GM19438 (cell line): ENCODE measurements at regions not wholly inside any gene's neighbourhood (a gene's known extent, or its start where the extent isn't known, plus 50 kb on each side); places are given as distances from the start of the nearest gene placed in this dataset.

Experiments used
- ATAC-seq: cut with Tn5 transposase; IDR thresholded peaks from one replicate; pipeline ENCODE4 v1.9.1; 2021; ENCODE audit warnings: low read depth; ENCODE audit not compliant: unreplicated experiment

DNA sequence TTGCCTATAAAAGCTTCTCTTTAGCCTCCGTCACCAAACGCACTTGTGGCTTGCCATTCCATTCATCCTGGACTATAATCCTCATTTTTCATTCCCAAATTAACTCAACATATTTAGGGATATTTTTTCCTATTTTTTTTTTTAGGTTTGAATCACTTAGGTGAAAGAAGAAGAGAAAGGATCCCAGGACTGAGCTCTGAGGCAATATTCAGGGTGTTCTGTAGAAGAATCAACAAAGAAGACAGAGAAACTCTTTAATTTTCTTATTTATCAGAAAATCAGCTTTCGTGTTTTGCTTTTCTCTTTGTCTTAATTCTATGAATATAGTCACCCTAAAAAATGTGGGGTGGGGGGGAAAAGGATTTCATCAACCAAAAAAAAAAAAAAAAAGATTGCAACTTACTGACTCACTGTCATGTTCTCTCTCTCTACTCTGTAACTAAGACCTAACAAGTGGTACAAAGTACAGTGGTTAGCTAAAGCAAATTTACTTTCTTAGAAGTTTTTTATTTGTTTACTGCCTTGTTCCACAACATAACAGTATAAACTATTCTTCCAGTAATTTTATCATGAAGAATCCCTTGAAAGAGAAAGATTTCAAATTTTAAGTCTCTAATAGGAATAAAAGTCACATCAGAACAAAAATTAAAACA lies 272.0 kb downstream of the DHX15 start:
- no peak for ATAC-seq

DNA sequence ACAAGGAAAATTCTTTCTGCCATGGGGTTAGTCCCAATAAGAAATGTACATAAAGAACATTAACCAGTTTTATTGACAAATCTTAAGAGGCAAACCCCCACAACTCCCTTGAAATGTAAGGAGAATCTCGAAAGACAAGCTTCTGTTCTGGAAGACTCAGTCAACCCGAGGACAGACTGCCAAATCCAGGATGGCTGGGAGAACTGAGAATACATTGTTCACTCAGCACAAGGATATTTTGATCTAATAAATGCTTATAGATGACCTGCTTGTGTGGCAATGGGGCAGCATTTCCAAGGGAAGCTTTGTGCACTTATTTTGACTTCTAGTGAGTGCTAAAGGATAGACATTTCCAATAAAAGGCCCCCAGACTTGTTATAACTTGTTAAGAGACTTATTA lies 280.4 kb downstream of the DHX15 start:
- no peak for ATAC-seq

DNA sequence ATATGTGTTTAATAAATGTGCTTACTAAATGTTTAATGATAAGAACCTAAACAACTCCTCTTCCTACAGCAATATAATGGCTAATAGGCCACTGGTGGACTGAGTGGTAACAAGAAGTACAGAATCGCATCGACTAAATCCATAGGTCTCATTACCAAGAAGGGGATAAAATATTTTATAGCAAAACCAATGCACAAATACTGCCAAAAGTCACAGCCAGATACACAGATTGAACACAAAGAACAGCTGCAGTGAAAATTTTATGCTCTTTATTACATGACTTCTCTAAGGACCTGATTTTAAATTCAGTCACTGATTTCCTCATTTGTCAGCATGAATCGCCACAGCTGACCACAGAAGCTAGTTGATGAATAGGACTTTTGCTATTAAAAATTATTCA lies 285.4 kb downstream of the DHX15 start:
- no peak for ATAC-seq

DNA sequence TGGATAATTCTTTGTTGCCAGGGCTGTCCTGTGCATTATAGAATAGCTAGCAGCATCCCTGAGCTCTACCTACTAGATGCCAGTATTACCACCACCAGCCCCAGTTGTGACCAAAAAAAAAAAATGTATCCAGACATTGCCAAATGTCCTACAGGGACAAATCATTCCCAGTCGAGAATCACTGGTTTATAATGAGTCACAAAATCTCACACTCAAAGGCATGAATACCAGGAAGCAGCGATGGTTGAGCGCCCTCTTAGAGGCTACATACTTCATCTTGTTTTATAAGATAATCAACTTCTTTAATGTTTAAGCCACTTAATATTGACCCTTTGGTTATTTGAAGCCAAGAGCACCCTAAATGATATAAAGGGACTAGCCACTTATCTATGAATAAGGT lies 297.3 kb downstream of the DHX15 start:
- no peak for ATAC-seq

DNA sequence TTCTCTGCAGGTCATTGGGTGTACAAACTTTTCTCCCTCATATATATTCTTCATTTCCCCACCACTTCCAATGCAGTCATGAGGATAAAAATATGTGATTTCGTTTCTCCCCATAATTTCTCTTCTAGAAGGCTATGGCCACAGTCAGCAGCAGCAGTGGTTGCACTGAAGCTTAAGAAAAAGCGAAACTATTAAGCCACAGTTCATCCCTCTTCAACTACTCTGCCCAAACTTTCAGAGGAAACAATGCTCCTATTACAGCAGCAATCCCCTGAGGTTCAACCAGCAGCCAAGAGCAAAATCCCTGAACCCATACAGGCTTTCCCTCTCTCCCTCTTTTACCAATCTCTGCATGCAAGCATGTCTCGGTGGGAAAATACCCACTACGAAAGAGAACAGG lies 298.6 kb downstream of the DHX15 start:
- ATAC-seq: no peak

DNA sequence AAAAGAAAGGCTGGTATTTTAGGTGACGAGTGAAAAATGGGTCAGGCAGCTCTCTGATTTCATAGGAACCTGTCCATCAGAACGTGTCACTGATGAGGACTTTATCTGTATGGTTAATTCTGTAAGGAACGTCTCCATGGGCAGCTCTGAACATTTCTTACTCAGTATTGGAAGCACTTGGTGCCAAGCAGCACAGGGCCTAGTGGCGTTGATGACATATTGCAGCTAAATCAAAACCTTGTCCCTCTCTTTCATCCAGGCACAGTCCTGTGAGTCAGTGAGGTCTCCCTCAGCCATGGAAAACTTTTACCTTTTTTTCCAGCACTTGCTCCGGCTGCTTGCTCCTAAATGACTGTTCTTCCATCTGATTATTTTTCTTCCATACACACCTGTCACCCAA lies 301.9 kb downstream of the DHX15 start:
- no peak for ATAC-seq

DNA sequence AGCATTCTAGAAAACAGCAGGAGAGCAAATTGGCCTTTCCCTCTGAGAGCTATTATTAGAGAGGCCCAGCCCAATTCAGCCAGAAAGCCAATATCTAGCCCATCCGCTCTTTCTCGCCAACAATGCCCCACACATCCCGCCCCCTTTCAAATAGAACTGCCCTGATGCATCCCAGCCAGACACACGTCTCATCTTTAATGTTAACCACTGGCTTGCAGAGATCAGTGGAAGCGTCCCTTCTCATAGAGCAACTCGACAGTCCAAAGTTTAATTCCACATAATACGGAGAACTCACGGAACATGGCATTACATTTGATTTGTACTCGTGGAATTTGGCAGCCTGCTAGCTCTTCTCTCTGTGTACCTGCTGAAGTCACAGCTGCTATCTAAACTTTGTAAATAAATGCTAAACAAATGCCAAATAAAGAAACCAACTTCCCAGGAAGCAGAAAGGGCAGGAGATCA lies 304.4 kb downstream of the DHX15 start:
- ATAC-seq: no peak

DNA sequence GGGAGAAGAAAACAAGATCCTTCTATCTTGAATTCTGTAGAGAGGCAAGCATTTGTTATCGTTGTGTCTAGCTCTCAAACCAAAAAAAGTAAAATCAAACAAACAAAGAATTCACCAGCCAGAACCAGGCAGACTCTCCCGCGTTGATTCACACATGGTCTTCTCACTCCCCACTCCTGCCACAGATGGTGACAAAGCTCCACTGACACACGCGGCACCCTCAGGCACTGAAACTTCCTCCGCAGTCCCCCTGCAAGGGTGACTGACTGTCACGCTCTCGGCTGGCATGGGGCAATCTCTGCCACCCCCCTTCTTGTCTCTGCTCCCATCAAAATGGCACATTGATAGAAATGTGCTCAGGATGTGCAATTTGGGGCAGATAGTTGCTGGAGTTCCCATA lies 304.9 kb downstream of the DHX15 start:
- ATAC-seq: no peak

DNA sequence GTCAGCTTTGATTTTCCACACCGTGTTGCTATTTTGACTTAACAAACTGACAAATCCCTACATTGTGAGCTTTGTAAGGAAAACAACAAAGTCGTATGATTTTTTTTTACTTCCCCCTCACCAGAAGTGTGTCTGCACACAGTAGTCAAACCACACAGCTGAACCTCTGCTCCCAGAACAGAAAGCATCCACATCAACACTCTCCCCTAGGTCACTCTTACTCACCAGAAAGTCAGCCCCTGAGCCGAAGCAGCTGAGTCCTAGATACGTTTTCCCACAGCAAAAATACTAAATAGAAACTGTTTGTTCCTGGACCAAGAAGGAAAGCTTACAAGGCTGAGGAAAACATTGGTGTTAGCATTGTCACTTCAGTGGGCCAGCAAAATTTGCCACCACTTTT lies 305.7 kb downstream of the DHX15 start:
- no peak for ATAC-seq

DNA sequence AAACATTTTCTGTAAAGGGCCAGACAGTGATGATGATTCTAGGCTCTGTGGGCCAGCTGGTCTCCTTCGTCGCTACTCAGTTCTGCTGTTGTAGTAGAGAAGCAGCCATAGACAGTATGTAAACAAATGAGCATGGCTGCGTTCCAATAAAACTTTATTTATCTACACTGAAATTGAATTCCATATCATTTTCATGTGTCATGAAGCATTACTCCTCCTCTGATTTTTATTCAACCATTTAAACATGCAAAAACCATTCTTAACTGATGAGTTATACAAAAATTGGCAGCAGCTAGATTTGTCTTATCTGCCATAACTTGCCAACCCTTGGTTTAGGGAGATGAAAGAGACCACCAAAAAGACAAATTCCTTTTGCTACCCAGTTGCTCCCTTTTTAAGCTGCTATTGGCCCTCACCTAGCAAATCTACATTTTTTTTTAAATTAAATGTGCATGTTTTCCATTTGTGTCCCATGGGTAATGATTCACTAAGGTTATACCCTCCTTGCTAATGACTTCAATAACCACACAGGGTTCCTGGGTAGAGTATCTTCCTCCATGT lies 309.9 kb downstream of the DHX15 start:
- ATAC-seq: no peak

DNA sequence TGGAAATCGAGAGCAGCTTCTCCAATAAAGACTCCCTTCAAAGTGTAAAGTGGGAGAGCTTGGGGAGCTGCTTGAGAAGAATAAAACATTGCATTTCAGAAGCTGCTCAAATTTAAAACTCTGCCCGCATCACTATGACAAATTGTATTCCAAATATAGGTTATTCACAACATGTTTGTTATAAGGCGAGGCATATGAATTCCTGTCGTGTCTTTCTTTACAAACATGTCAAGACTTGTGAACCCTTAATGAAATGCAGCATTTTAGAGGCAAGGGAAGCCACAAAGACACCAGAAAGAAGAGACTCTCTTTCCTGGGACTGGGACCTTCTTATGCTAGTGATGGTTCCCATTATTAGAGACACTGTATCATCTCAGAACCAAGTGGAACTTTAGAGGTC lies 311.2 kb downstream of the DHX15 start:
- ATAC-seq: no peak

DNA sequence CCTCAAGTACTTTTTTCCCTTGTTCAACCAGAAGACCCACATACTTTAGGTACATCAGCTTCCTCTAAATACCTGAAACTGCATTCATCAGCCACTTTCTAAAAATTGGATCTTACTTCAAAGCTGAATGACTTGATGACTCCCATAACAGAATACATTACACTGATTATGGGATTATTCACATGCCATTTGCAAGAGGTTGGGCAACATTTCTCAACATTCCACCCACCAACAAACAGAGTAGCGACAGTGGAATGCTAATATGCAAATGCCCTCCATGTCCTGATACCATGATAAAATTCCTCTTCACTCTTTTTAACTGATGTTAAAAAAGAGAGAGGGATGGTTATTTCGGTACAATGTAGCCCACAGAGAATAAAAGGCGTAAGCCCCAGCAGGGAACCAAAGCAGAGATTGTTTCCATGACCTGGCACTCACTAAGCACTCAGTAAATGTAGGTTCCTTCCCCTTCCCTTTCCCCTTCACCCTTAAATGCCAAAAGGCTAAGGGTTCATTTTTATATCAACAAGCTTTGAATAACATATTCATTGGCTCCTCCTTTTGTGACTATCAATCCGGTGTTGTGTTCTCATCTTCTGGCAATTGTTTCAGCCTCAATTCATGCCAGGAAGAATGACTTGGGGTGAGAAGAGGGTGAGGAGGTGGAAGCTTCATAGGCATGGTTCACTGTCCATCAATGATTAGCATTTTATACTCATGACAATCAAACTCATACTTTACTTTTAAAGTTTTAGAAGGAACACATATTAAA lies 317.2 kb downstream of the DHX15 start:
- ATAC-seq: no peak

DNA sequence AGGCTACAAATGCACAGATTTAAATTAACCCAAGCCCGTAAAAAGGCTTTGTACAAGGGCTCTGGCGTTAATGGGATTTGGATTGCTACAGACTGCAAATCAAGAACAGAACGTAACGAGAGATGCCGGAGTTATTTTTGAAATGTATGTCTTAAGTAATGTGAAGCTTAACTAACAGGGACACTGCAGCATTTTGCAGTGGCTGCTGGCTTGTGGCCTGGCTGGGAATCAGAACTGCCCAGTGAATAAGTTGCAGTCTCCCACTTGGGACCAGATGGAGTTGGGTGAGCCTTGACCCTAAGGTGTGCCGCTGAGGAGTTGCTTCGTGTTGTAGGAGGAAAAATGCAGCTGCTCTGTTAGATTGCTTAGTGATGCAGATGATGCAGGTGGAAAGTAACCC lies 318.4 kb downstream of the DHX15 start:
- no peak for ATAC-seq

DNA sequence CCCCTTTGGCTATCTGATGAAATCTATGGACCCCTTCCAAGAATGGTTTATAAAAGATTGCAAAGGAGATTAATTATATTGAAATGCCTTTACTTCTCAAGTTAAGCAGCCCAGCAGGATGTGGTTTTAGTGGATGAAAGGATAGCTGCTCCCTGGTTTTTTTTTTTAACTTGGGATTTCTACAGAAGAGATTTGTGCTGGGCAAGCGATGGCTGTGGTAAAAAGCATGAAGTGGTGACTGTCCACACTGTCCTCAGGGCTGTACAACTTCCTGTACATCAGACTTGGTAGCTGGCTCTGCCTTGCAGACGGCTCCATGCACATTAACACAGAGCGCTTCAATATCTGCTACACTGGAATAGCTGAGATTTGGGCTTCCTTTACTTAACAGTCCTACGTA lies 321.7 kb downstream of the DHX15 start:
- ATAC-seq: no peak

DNA sequence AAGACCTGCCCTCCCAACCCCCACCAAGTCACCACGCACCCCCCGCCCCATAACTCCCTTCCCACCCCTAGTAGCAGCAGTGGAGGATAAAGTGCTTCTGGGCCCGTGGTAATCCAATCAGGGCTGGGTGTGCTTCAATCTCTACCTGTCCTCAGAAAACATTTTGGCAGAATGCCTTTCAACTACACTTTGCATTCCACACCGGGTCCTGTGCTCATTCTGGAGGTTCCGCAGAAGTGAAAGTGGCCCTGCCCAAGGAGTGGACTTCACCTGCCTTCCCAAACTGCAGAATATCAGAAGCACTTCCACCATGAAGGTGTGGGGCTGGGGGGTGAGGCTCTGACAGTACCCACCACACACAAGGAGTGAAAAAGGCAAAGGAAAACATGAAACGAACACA lies 322.3 kb downstream of the DHX15 start:
- no peak for ATAC-seq

DNA sequence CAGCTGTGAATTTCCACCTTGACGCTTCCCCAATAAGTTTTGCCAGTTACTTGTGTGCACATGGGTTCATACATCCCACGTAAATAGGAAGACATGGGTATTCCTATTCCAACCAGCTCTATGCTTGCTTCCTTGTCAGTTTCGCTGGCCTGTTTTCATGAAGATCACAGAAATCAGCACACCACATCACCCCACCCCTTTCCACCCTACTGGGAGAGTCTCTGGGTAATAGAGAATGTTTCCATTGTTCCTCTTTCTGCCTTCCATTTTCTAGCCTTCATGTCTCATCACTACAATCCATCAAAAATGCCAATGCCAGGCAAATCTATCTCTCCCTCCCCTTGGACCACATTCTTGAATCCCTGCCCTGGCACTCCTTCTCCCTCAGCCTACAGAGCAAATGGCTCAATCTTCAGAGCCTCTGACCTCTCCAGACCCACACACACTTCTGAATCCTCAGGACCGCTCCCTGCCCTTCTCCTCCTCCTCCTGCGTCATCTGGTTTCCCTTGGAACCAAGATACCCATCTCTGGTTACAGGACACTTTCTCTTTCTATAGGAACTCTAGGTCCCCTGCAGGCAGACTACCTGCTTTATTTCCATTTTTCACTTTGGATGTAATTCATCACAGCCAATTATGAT lies 323.3 kb downstream of the DHX15 start:
- ATAC-seq: no peak

DNA sequence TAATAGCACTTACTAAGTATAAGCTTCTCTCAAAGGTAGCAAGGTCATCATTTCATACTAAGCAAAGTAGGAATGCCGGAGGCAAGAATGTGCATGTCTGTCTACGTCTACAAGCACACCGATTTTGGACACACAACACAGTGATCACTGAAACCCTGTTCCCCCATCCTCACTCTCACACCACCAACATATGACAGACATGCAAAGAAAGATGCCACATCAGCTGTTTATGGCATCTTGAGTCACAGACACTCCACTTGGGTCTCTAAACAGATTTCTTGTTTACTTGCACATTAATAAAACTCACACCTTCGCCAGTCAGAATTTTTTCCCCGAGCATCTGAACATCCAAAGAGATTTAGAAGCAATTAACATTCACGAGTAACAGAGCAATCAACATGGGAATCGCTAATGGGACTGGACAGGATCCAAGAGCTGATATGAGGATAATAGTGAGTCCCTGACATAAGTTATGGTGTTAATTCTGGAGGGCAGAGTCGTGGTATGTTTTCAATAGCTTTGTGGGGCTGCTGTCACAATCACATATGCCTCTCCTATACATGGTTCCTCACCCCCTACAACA lies 324.1 kb downstream of the DHX15 start:
- no peak for ATAC-seq

DNA sequence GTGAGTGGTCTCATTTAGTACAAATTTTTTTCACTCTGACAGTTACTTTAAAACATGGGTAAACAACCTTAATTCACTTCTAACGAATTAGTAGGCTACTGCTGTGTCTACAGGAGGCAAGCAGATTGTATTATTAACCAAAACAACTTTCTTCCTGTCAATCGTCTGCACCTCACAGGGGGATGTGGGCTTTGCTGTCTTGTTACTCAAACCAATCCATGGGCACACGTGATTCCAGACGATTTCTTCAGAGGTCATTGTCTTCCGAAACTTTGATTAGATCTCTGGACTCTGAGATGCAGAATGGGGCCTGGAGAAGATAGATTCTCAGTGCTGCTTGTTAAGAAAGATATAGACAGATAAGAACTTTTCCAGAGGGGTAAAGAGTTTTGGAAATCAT lies 327.8 kb downstream of the DHX15 start:
- ATAC-seq: no peak

DNA sequence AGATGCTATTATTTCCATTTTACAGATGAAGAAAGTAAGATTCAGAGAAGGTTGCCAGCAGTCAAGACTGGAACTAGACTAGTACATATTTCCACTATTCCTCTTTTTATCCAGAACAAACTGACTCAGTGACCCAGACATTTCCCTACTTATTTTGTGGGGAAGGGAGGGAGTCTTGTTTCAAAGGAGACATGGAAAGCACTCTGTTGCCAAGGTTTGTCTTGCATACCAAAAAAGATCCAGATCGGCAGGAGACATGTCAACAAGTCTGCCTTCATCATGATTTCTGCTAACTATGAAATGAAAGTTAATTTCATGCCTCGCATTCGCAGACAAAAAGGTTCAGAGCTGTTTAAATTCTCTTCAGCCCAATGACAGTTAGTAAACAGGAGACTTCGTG lies 328.3 kb downstream of the DHX15 start:
- no peak for ATAC-seq

DNA sequence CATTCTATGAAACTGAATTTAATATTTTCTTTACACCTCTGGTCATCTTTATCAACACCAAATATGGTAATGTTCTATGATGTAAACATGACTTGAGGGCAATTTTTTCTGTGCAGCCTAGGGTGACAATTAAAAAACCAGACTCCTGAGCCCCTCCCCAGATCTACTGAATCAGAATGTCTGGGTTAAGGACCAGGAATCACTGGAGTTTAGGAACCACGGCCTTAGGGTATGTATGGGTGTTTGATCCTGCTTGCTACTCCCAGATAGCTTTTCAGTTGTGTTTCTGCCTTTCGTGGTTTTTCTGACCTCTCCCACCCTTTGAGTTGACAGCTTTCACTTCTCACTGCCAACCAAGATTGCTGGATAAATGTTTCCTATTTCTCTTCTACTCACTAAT lies 332.2 kb downstream of the DHX15 start:
- no peak for ATAC-seq

DNA sequence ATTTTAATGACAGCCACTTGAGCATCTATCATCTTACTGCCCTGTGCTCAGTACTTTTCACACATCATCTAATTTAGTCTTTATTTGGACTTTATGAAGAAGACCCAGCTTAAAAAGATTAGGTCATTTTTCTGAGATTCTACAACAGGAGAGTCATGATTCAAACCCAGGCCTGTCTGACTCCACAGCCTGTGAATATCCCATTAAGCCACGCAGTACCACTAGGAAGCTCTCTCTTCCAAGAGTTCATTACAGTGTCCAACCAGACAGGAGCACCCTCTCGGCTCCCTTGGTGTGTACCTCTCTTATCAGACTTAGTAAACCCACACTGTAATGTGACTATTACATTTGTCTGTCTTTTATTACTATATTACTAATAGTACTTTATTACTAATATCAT lies 332.8 kb downstream of the DHX15 start:
- no peak for ATAC-seq
